B cell (primary cell): ENCODE measurements at regions not wholly inside any gene's neighbourhood (a gene's known extent, or its start where the extent isn't known, plus 50 kb on each side); places are given as distances from the start of the nearest gene placed in this dataset.

ENCODE experiments used
- ATAC-seq: fragments of 200-7000 bp; cut with Tn5 transposase; one replicate; pipeline ENCODE4 v1.10.0; 2021; ENCODE audit warnings: low read depth, mild to moderate bottlenecking, moderate number of reproducible peaks, moderate library complexity
- CTCF ChIA-PET: fragments of 350-600 bp; sonication (Branson Sonifier 250); formaldehyde crosslinking; loops from one replicate; lab custom pipeline; 2021; ENCODE audit warnings: antibody characterized with exemption, inconsistent platforms; lab: Charles Lee
- POLR2A ChIA-PET: fragments of 350-600 bp; sonication (Branson Sonifier 250); formaldehyde crosslinking; loops from one replicate; lab custom pipeline; 2021; ENCODE audit warnings: antibody characterized with exemption; lab: Charles Lee
- DNase-seq: peaks from one replicate; pipeline ENCODE4 v3.0.0; 2013
- H2AFZ ChIP-seq: 2 replicates; pipeline ENCODE4 v1.6.1; 2012; ENCODE audit warnings: mild to moderate bottlenecking, low read depth, low read length; ENCODE audit not compliant: insufficient read depth, poor library complexity, severe bottlenecking
- H3K27ac ChIP-seq, 2 donors: 1 replicate in 1 of 2; 2 replicates in 1 of 2; pipeline ENCODE4 v1.5.1; 2012 to 2013; ENCODE audit warnings: low read length in 2 of 2, mild to moderate bottlenecking in 2 of 2, moderate library complexity in 1 of 2
- H3K27me3 ChIP-seq, 4 experiments: fragments of 200-600 bp in 1 of 4; sonication (generic) in 1 of 4; replicated peaks in 1 of 4; 1 replicate in 2 of 4; 2 replicates in 2 of 4; pipeline versions ENCODE4 v1.6.1 to v1.7.0; 2013 to 2016; ENCODE audit warnings: low read length in 3 of 4, mild to moderate bottlenecking in 2 of 4, mixed read lengths in 1 of 4, moderate library complexity in 1 of 4; ENCODE audit not compliant: insufficient read depth in 4 of 4, control insufficient read depth in 3 of 4; ENCODE audit errors: control extremely low read depth in 1 of 4
- H3K36me3 ChIP-seq, 2 experiments: replicated peaks in 1 of 2; 1 replicate in 1 of 2; 2 replicates in 1 of 2; pipeline versions ENCODE4 v1.6.1 to v1.7.1; 2013; ENCODE audit warnings: low read length in 1 of 2; ENCODE audit not compliant: insufficient read depth in 2 of 2, control insufficient read depth in 1 of 2; ENCODE audit errors: control extremely low read depth in 1 of 2, extremely low read depth in 1 of 2
- H3K4me1 ChIP-seq, 2 donors: fragments of 200-600 bp in 1 of 2; sonication (generic) in 1 of 2; 1 replicate in 1 of 2; 2 replicates in 1 of 2; pipeline versions ENCODE4 v1.5.1 to v1.6.1; 2013 to 2017; ENCODE audit warnings: low read length in 2 of 2; ENCODE audit not compliant: control insufficient read depth in 2 of 2, insufficient read depth in 2 of 2
- H3K4me2 ChIP-seq: replicated peaks from 2 replicates; pipeline ENCODE3; 2012; ENCODE audit warnings: mild to moderate bottlenecking, low read depth, low read length; ENCODE audit not compliant: poor library complexity, severe bottlenecking
- H3K4me3 ChIP-seq, 5 experiments: fragments of 200-600 bp in 1 of 5; sonication (generic) in 1 of 5; 1 replicate in 3 of 5; 2 replicates in 2 of 5; pipeline versions ENCODE4 v1.5.1 to v1.7.0; 2011 to 2016; ENCODE audit warnings: low read length in 4 of 5, mild to moderate bottlenecking in 4 of 5, low read depth in 2 of 5, control low read depth in 1 of 5, moderate library complexity in 1 of 5; ENCODE audit not compliant: insufficient read depth in 1 of 5; ENCODE audit errors: control extremely low read depth in 1 of 5, extremely low read depth in 1 of 5
- H3K79me2 ChIP-seq: fragments of 200-600 bp; sonication (generic); one replicate; pipeline ENCODE4 v1.6.0; 2016; ENCODE audit warnings: low read length; ENCODE audit not compliant: control insufficient read depth, insufficient read depth
- H3K9ac ChIP-seq: fragments of 200-600 bp; sonication (generic); 2 replicates; pipeline ENCODE4 v1.6.1; 2017; ENCODE audit warnings: mild to moderate bottlenecking, low read length, moderate library complexity
- H3K9me3 ChIP-seq, 3 donors: one replicate each; pipeline versions ENCODE4 v1.6.1 to v1.7.1; 2013; ENCODE audit warnings: low read length in 2 of 3; ENCODE audit not compliant: control insufficient read depth in 2 of 3, insufficient read depth in 1 of 3; ENCODE audit errors: control extremely low read depth in 1 of 3
- H4K20me1 ChIP-seq: 2 replicates; pipeline ENCODE4 v1.6.0; 2012; ENCODE audit warnings: mild to moderate bottlenecking, low read length; ENCODE audit not compliant: insufficient read depth, control insufficient read depth, poor library complexity, severe bottlenecking
- H3K27ac Mint-ChIP-seq: one replicate; pipeline ENCODE4 v1.8.0; 2021; ENCODE audit warnings: mixed read lengths
- H3K27me3 Mint-ChIP-seq: one replicate; pipeline ENCODE4 v1.8.0; 2021; ENCODE audit warnings: mixed read lengths
- H3K4me1 Mint-ChIP-seq: one replicate; pipeline ENCODE4 v1.8.0; 2021; ENCODE audit warnings: mixed read lengths
- H3K4me3 Mint-ChIP-seq: one replicate; pipeline ENCODE4 v1.8.0; 2021; ENCODE audit warnings: mixed read lengths
- H3K9me3 Mint-ChIP-seq: one replicate; pipeline ENCODE4 v1.8.0; 2022; ENCODE audit warnings: mixed read lengths; ENCODE audit not compliant: insufficient read depth
- EZH2 ChIP-seq: IDR thresholded peaks from 2 replicates; pipeline ENCODE4 v1.6.1; 2012; ENCODE audit warnings: borderline replicate concordance, low read depth, mild to moderate bottlenecking, moderate library complexity, low read length; ENCODE audit not compliant: insufficient read depth, poor library complexity, severe bottlenecking
- WGBS: methylation state at CpG from one replicate; pipeline ENCODE4 v1.1.5; 2013; ENCODE audit warnings: missing lambda C conversion rate; ENCODE audit not compliant: insufficient coverage; 5-methylcytosine and 5-hydroxymethylcytosine counted together
- intact Hi-C: fragments of 100-400 bp; cut with micrococcal nuclease; formaldehyde crosslinking; loops from one replicate; pipeline ENCODE4 v1.10.0; 2022
- TF ChIP-seq, protein P1 (sequence below): fragments of 200-600 bp; IDR thresholded peaks from one replicate; pipeline ENCODE4 v1.8.0; 2022; ENCODE audit warnings: antibody characterized with exemption, mild to moderate bottlenecking

DNA sequence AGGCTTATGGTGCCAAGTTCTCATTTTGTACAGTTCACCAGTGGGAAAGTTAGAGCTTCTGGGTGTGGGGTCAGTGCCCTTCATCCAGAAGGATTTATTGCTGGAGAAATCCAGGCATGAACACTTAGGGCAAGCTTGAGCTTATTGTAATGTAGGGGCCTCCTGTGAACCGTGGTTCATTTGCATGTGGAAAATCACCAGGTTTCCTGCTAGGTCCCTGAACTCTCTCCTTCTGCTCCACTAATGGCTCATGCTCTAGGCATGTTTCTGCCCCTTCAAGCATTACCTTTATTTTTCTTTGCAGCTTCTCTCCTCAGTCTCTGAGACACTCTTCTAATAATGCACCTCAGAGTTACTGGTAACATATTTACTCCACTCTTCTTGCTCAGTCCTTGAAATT, 79.3 kb upstream of the FAM98A start:
- Histone ChIP-seq H3K4me3 (no peak overlapping the region), H3K27ac (no peak overlapping the region), H3K9me3 (no peaks in the 10 kb centered on the region), H4K20me1 (no peaks in the 10 kb centered on the region), H3K4me2 (no peak overlapping the region), H3K27me3 (peaks cover 0 to 3% (median 0%) of the 10 kb centered on the region in 4 experiments), H3K36me3 (no peaks in the 10 kb centered on the region), H3K4me1 (no peaks in the 10 kb centered on the region), H3K79me2 (no peaks in the 10 kb centered on the region), H2AFZ (no peak overlapping the region), H3K9ac (no peak overlapping the region)
- DNase-seq (no peak), ATAC-seq (no peak)
- intact Hi-C loops, result no loop called here
- WGBS, result no CpG with 5 or more reads among the region's 1 CpG
- Mint-ChIP-seq H3K27me3 (peaks cover 11% of the 10 kb centered on the region), H3K9me3 (no peaks in the 10 kb centered on the region), H3K4me3 (no peak overlapping the region), H3K27ac (no peak overlapping the region), H3K4me1 (no peaks in the 10 kb centered on the region)
- TF ChIP-seq EZH2, result no peak
- POLR2A ChIA-PET, result no interaction called here
- CTCF ChIA-PET, result no interaction called here

DNA sequence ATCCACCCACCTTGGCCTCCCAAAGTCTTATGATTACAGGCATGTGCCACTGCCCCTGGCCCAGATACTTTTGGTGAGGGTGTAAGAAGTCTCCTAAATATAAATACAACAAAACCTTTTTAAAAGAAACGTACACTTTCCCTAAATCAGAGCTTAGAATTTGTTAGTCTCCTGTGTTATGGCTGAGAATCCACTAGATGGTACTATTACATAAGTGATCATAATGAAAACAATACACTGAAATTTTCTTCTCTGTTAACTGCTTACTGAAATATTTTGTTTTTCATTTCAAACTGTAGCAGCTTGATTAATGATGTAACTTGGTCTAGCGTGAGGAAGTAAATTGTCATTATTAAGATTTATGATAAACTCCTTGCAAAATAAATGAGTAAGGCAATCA, 74.8 kb upstream of the FAM98A start:
- TF ChIP-seq EZH2, result no peak
- TF ChIP-seq, protein P1, sequence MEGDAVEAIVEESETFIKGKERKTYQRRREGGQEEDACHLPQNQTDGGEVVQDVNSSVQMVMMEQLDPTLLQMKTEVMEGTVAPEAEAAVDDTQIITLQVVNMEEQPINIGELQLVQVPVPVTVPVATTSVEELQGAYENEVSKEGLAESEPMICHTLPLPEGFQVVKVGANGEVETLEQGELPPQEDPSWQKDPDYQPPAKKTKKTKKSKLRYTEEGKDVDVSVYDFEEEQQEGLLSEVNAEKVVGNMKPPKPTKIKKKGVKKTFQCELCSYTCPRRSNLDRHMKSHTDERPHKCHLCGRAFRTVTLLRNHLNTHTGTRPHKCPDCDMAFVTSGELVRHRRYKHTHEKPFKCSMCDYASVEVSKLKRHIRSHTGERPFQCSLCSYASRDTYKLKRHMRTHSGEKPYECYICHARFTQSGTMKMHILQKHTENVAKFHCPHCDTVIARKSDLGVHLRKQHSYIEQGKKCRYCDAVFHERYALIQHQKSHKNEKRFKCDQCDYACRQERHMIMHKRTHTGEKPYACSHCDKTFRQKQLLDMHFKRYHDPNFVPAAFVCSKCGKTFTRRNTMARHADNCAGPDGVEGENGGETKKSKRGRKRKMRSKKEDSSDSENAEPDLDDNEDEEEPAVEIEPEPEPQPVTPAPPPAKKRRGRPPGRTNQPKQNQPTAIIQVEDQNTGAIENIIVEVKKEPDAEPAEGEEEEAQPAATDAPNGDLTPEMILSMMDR, result no peak
- no peaks in the 10 kb centered on the region for H3K36me3 ChIP-seq
- no peak overlapping the region for H3K27ac ChIP-seq
- no peaks in the 10 kb centered on the region for H3K4me1 Mint-ChIP-seq
- no peaks in the 10 kb centered on the region for H3K9me3 Mint-ChIP-seq
- no CpG with 5 or more reads among the region's 2 CpGs for WGBS
- H3K4me2 ChIP-seq, result no peak overlapping the region
- no peak overlapping the region for H3K9ac ChIP-seq
- no peaks in the 10 kb centered on the region for H4K20me1 ChIP-seq
- no peak for DNase-seq
- H3K4me1 ChIP-seq, result no peaks in the 10 kb centered on the region
- intact Hi-C loops, result no loop called here
- no peak overlapping the region for H3K4me3 Mint-ChIP-seq
- no peaks in the 10 kb centered on the region for H3K9me3 ChIP-seq
- ATAC-seq, result no peak
- no peaks in the 10 kb centered on the region for H3K79me2 ChIP-seq
- CTCF ChIA-PET, result interaction anchor here (1.1 kb wide), 1 partner anchor 1737 kb away, joined by 5 read pairs; no protein-coding TSS in a partner anchor
- no peak overlapping the region for H3K27ac Mint-ChIP-seq
- peaks cover 14% of the 10 kb centered on the region for H3K27me3 Mint-ChIP-seq
- H2AFZ ChIP-seq, result no peak overlapping the region
- H3K27me3 ChIP-seq, result no peaks in the 10 kb centered on the region
- no peak overlapping the region for H3K4me3 ChIP-seq
- POLR2A ChIA-PET, result no interaction called here
